Stimulated activated CD4-positive, alpha-beta T cell treated with anti-CD3 and anti-CD28 coated beads, TNF-alpha, amount 100 ng/mL, for 1 hour (primary cell): ENCODE measurements at regions not wholly inside any gene's neighbourhood (a gene's known extent, or its start where the extent isn't known, plus 50 kb on each side); places are given as distances from the start of the nearest gene placed in this dataset.

Source experiments
- DNase-seq, 3 donors: peaks; one replicate each; pipeline ENCODE4 v3.0.0-alpha.2; 2020; ENCODE audit warnings: low read depth in 3 of 3, low spot score in 1 of 3

DNA sequence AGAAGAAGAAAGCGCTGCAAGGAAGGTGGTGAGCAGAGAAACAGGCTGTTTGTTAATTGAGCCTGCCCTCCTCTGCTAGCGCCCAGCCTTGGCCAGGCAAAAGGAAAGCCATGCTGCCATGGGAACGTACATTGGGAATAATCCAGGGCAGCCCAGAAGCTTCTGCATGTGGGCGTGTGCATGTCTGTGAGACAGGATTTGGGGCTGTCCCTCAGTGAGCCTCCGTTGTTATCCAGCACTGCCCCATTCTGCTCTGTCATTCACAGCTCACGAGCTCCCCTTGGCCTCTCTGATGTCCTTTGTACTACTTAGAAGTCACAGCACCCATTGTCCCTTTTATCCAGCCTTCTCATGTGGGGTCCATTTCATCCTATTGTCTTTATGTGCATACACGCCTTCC lies 239.1 kb upstream of the ROPN1 start:
- no peak for DNase-seq

GRCh38 chr3:124234852-124235252 lies 242.9 kb upstream of the ROPN1 start:
- no peak for DNase-seq

DNA sequence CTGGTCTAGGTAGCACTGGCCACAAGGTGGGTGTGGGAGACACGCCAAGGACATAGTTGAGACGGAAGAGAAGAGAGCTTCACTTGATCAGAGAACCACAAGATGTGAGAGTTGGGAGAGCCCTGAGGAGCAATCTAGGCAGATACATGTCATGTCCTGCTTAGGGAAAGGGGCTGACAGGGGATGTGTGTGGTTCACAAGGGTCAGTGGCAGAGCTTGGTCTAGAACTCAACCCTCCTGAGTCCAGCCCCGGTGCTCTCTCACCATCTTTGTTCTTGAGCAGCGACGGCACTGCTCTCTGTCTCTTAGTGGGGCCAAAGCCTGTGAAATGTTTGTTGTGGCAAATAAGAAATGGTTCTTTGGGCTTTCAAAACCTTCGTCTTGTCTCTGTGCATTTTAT lies 243.5 kb upstream of the ROPN1 start:
- no peak for DNase-seq

- no peak for DNase-seq
These were observed 251.4 kb upstream of the ROPN1 start for GRCh38 chr3:124243177-124243859.

DNA sequence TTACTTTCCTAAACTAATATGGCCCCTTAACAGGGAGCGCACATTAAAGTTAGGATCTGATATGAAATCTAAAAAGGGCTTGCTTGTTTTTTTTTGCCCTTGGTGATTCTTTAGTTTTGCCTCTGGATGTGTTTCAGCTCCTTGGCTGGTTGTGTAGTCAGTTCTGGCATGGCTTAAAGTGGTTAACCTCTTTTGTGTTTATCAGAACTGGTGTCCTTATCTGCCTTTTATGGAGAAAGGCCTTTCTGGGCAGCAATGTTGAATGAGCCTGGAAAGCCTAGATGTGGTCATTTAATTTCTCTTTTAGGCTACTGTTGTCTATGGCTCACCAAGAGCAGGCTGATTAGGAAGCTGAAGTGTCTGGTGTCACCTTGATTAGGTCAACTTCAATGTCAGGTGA lies 254.5 kb upstream of the ROPN1 start:
- no peak for DNase-seq

- DNase-seq, result no peak
These were observed 255.0 kb upstream of the ROPN1 start for GRCh38 chr3:124246949-124247348.

- DNase-seq, result no peak
These were observed 256.6 kb upstream of the ROPN1 start for GRCh38 chr3:124248471-124249028.

DNA sequence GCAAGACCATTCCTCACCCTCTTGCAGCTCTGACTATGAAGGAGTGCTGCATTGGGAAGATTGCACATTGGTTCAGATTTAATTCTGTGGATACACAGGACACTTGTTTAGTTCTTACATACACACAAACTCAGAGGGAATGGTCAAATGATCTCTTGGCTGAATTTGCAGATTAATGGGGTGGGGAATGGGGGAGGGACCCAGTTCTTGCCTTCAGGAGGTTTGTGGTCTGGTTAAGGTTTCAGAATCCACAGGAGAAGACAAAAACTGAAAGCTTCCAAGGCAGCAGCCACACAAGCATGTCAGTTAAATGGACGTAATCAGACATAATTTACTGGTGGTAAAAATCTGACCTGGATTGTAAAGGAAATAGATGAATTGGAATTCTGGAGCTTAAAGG lies 257.1 kb upstream of the ROPN1 start:
- DNase-seq, result no peak

DNA sequence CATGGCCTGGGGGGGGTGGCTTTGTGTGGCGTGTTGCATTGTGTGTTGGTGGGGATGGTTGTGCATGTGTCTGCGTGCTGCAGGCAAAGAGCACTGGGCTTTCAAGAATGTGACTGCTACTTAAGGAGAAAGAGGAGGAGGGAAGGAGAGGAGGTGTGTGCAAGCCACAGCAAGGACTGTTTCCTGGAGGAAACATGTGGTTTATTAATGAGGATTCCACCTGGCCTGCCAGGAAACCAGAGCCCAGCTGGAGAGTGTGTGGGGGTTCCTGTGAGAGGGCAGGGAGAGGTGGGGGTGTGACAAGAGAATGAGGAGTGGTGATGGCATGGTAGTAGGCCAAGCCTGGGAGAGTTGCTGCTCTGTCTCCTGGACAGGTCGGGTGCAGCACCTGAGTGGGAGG lies 258.1 kb upstream of the ROPN1 start:
- DNase-seq, result no peak

- no peak for DNase-seq
These were observed 264.2 kb upstream of the ROPN1 start for GRCh38 chr3:124256156-124256555.

- no peak for DNase-seq
These were observed 264.7 kb upstream of the ROPN1 start for GRCh38 chr3:124256599-124256998.

- DNase-seq, result no peak
These were observed 265.5 kb upstream of the ROPN1 start for GRCh38 chr3:124257336-124257864.

GRCh38 chr3:124258057-124258500 lies 266.2 kb upstream of the ROPN1 start:
- no peak for DNase-seq

- DNase-seq, result no peak
These were observed 268.4 kb upstream of the ROPN1 start for GRCh38 chr3:124260206-124260915.

GRCh38 chr3:124261306-124261705 lies 269.4 kb upstream of the ROPN1 start:
- DNase-seq, result no peak

DNA sequence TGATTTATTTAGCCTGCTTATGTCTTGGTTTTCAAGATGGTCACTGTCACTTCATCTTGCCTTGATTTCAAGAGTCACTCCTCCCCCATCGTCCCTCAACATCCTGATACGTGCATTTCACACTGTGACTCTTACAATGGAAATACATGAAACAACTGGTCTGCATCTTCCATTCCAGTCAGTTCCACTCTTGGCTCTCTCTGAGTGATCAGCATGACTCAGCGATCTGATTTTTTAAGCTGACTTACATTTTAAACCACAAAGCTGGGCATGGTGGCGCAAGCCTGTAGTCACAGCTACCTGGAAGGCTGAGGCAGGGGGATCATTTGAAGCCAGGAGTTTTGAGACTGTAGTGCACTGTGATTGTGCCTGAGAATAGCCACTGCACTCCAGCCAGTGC lies 271.2 kb upstream of the ROPN1 start:
- DNase-seq, result no peak

DNA sequence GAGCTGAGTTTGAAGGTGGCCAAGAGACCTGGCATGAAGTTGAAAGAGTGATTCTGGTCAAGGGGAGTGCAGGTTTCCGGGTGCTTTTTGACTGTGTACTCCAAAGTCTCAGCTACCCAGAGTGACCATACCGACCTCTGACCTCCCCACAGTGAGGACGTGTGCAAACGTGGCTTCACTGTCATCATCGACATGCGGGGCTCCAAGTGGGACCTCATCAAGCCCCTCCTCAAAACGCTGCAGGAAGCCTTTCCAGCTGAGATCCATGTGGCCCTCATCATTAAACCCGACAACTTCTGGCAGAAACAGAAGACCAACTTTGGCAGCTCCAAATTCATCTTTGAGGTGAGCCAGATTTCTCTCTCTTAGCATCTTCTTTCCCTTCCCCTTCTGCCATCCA lies 272.4 kb upstream of the ROPN1 start:
- DNase-seq, result no peak

- no peak for DNase-seq
These were observed 274.6 kb upstream of the ROPN1 start for GRCh38 chr3:124266487-124266886.

GRCh38 chr3:124267406-124267805 lies 275.5 kb upstream of the ROPN1 start:
- DNase-seq, result no peak

- DNase-seq, result no peak
These were observed 276.4 kb upstream of the ROPN1 start for GRCh38 chr3:124268355-124268754.

- no peak for DNase-seq
These were observed 277.7 kb upstream of the ROPN1 start for GRCh38 chr3:124269619-124270018.

DNA sequence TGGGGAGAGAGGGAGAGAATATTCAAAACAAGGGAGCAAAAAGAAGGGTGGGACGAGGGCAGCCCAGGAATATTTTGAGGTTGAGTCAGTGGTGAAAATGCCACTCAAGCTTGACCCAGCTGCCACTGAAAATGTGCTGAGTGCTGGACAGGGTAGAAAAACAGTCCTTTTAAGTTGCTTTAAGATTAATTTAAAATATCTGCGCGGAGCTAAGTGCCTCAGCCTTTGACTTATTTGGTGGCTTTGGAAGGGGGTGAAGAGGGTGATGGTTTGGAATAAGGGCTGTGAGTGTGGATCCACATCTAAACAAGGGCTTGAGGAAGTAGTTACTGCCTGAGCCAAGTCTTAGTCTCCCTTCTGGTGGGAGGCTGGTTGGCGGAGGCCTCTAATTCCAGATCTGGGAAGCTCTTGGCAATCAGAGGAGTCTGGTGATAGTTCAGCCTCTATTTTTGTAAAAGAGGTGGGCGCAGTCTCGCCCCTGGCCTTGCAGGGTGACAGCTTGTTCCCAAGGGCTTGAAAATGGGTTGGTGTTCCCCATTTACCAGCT lies 280.8 kb upstream of the ROPN1 start:
- no peak for DNase-seq
